IMR-90 (cell line): ENCODE measurements at regions not wholly inside any gene's neighbourhood (a gene's known extent, or its start where the extent isn't known, plus 50 kb on each side); places are given as distances from the start of the nearest gene placed in this dataset.

Experiments used
- ATAC-seq: fragments of 200-7000 bp; cut with Tn5 transposase; 2 replicates; pipeline ENCODE4 v1.9.1; 2020; ENCODE audit warnings: low read depth, mild to moderate bottlenecking, moderate library complexity
- BruUV-seq: library from RNA; stranded (reverse); fragments of 400-500 nt; replicated peaks from 2 replicates; lab custom pipeline; 2021; lab: Mats Ljungman, UMichigan
- CTCF ChIA-PET: fragments of 300-600 bp; formaldehyde crosslinking; extraction: SDS; loops from one replicate; lab custom pipeline; 2021; ENCODE audit warnings: antibody characterized with exemption; lab: Yijun Ruan, JAX
- POLR2A ChIA-PET: fragments of 300-600 bp; sonication (Branson Sonifier 250); formaldehyde crosslinking; loops from one replicate; lab custom pipeline; 2022; ENCODE audit warnings: antibody characterized with exemption; ENCODE audit not compliant: unreplicated experiment; lab: Charles Lee
- DNase-seq: peaks from one replicate; pipeline ENCODE4 v3.0.0; 2013
- H2AFZ ChIP-seq: replicated peaks from 2 replicates; pipeline ENCODE3; 2013; ENCODE audit warnings: low read length, mild to moderate bottlenecking; ENCODE audit not compliant: poor library complexity
- H2AK5ac ChIP-seq: 2 replicates; pipeline ENCODE4 v1.6.1; 2013; ENCODE audit warnings: low read depth, low read length, inconsistent platforms
- H2AK9ac ChIP-seq: replicated peaks from 2 replicates; pipeline ENCODE3; 2013; ENCODE audit warnings: mild to moderate bottlenecking, low read depth, low read length, moderate library complexity; ENCODE audit not compliant: poor library complexity
- H2BK120ac ChIP-seq: 2 replicates; pipeline ENCODE4 v1.6.1; 2013; ENCODE audit warnings: low read depth, low read length, inconsistent platforms
- H2BK15ac ChIP-seq: 3 replicates; pipeline ENCODE4 v1.6.1; 2013; ENCODE audit warnings: low read depth, low read length, inconsistent platforms
- H2BK20ac ChIP-seq: 2 replicates; pipeline ENCODE4 v1.6.1; 2013; ENCODE audit warnings: low read depth, mild to moderate bottlenecking, inconsistent platforms, low read length, moderate library complexity
- H2BK5ac ChIP-seq: 2 replicates; pipeline ENCODE4 v1.6.1; 2013; ENCODE audit warnings: mild to moderate bottlenecking, low read depth, low read length, inconsistent platforms; ENCODE audit not compliant: poor library complexity, severe bottlenecking
- H3K14ac ChIP-seq: replicated peaks from 2 replicates; pipeline ENCODE4 v1.6.1; 2013; ENCODE audit warnings: low read depth, low read length, inconsistent platforms
- H3K18ac ChIP-seq: 2 replicates; pipeline ENCODE4 v1.6.1; 2013; ENCODE audit warnings: low read depth, low read length, control low read depth
- H3K23ac ChIP-seq: 2 replicates; pipeline ENCODE4 v1.6.1; 2013; ENCODE audit warnings: low read depth, low read length, inconsistent platforms
- H3K27ac ChIP-seq: 2 replicates; pipeline ENCODE4 v1.5.1; 2013; ENCODE audit warnings: mild to moderate bottlenecking, control low read depth, low read length; ENCODE audit not compliant: insufficient read depth
- H3K27me3 ChIP-seq: 2 replicates; pipeline ENCODE4 v1.6.1; 2013; ENCODE audit warnings: low read length; ENCODE audit not compliant: control insufficient read depth, insufficient read depth
- H3K36me3 ChIP-seq: 2 replicates; pipeline ENCODE4 v1.6.1; 2013; ENCODE audit warnings: low read length, mixed read lengths; ENCODE audit not compliant: control insufficient read depth, insufficient read depth
- H3K4ac ChIP-seq: 2 replicates; pipeline ENCODE4 v1.6.1; 2013; ENCODE audit warnings: low read depth, low read length, inconsistent platforms
- H3K4me1 ChIP-seq: 2 replicates; pipeline ENCODE4 v1.6.1; 2013; ENCODE audit warnings: low read length, mixed read lengths; ENCODE audit not compliant: control insufficient read depth, insufficient read depth
- H3K4me2 ChIP-seq: 2 replicates; pipeline ENCODE4 v1.6.1; 2013; ENCODE audit warnings: low read depth, mild to moderate bottlenecking, control low read depth, low read length, moderate library complexity
- H3K4me3 ChIP-seq: 2 replicates; pipeline ENCODE4 v1.5.1; 2013; ENCODE audit warnings: low read depth, mild to moderate bottlenecking, control low read depth, low read length, moderate library complexity; ENCODE audit not compliant: insufficient read depth
- H3K56ac ChIP-seq: 2 replicates; pipeline ENCODE4 v1.6.1; 2013; ENCODE audit warnings: low read length, inconsistent platforms; ENCODE audit not compliant: insufficient read depth; ENCODE audit errors: extremely low read depth
- H3K79me1 ChIP-seq, 2 experiments: 2 replicates each; pipeline ENCODE4 v1.6.1; 2013; ENCODE audit warnings: low read length in 2 of 2, inconsistent platforms in 1 of 2, low read depth in 1 of 2
- H3K9ac ChIP-seq: 2 replicates; pipeline ENCODE4 v1.6.1; 2013; ENCODE audit warnings: low read depth, low read length, control low read depth
- H3K9me1 ChIP-seq: 2 replicates; pipeline ENCODE4 v1.6.1; 2013; ENCODE audit warnings: low read length, inconsistent platforms; ENCODE audit not compliant: insufficient read depth
- H3K9me3 ChIP-seq: 2 replicates; pipeline ENCODE4 v1.6.1; 2013; ENCODE audit warnings: low read length; ENCODE audit not compliant: control insufficient read depth, insufficient read depth
- H4K20me1 ChIP-seq: 2 replicates; pipeline ENCODE4 v1.6.1; 2013; ENCODE audit warnings: low read length, inconsistent platforms; ENCODE audit not compliant: insufficient read depth
- H4K5ac ChIP-seq: 2 replicates; pipeline ENCODE4 v1.6.1; 2013; ENCODE audit warnings: mild to moderate bottlenecking, low read depth, low read length, control low read depth
- H4K8ac ChIP-seq, 2 experiments: 2 replicates each; pipeline ENCODE4 v1.6.1; 2013; ENCODE audit warnings: low read depth in 2 of 2, low read length in 2 of 2, control low read depth in 1 of 2, inconsistent platforms in 1 of 2
- H4K91ac ChIP-seq: 2 replicates; pipeline ENCODE4 v1.6.1; 2013; ENCODE audit warnings: low read depth, low read length, inconsistent platforms; ENCODE audit not compliant: insufficient read depth
- BHLHE40 ChIP-seq: fragments of 150-350 bp; IDR thresholded peaks from 2 replicates; pipeline ENCODE4 v1.6.1; 2016; ENCODE audit warnings: mild to moderate bottlenecking, low read depth, low read length
- CEBPB ChIP-seq: IDR thresholded peaks from 2 replicates; pipeline ENCODE4 v1.6.1; 2012; ENCODE audit warnings: low read depth, low read length, improper control_type of control experiment
- CTCF ChIP-seq: conservative IDR thresholded peaks from 2 replicates; pipeline ENCODE4 v1.5.1; 2012; ENCODE audit warnings: mild to moderate bottlenecking, low read depth, low read length, improper control_type of control experiment
- ELK1 ChIP-seq: fragments of 150-350 bp; IDR thresholded peaks from 2 replicates; pipeline ENCODE4 v1.6.1; 2016; ENCODE audit warnings: low read depth, mild to moderate bottlenecking, low read length, moderate library complexity, borderline replicate concordance
- NFE2L2 ChIP-seq: fragments of 150-350 bp; IDR thresholded peaks from 2 replicates; pipeline ENCODE4 v1.6.1; 2016; ENCODE audit warnings: low read depth, mild to moderate bottlenecking, low read length
- POLR2A ChIP-seq: IDR thresholded peaks from 2 replicates; pipeline ENCODE4 v1.6.1; 2012; ENCODE audit warnings: mild to moderate bottlenecking, low read depth, low read length
- RCOR1 ChIP-seq: IDR thresholded peaks from 2 replicates; pipeline ENCODE4 v1.6.1; 2012; ENCODE audit warnings: mild to moderate bottlenecking, low read length, improper control_type of control experiment; ENCODE audit not compliant: insufficient replicate concordance
- RFX5 ChIP-seq: IDR thresholded peaks from 2 replicates; pipeline ENCODE4 v1.8.0; 2012; ENCODE audit warnings: low read depth, mild to moderate bottlenecking, low read length, moderate library complexity
- SMC3 ChIP-seq: fragments of 150-350 bp; IDR thresholded peaks from 2 replicates; pipeline ENCODE4 v1.6.1; 2016; ENCODE audit warnings: low read depth, mild to moderate bottlenecking, antibody characterized with exemption, low read length, moderate library complexity
- WGBS, 2 experiments: methylation state at CpG; one replicate each; pipeline versions ENCODE4 v1.1.5 to v1.1.7; 2013; ENCODE audit warnings: missing lambda C conversion rate in 2 of 2; ENCODE audit not compliant: insufficient read length in 1 of 2; ENCODE audit errors: extremely low coverage in 2 of 2; 5-methylcytosine and 5-hydroxymethylcytosine counted together
- dilution Hi-C: fragments of 300-500 bp; cut with HindIII; formaldehyde crosslinking; loops from one replicate; pipeline ENCODE4 v1.14.3; 2018; ENCODE audit warnings: low sequenced_read_pairs; ENCODE audit not compliant: unreplicated experiment
- in situ Hi-C: fragments of 300-500 bp; cut with MboI; formaldehyde crosslinking; loops from 3 replicates; pipeline ENCODE4 v1.14.3; 2019; ENCODE audit warnings: low sequenced_read_pairs, inconsistent platforms, mixed read lengths
- intact Hi-C: fragments of 100-400 bp; cut with micrococcal nuclease; formaldehyde crosslinking; loops from 2 replicates; pipeline ENCODE4 v1.10.0; 2022

DNA sequence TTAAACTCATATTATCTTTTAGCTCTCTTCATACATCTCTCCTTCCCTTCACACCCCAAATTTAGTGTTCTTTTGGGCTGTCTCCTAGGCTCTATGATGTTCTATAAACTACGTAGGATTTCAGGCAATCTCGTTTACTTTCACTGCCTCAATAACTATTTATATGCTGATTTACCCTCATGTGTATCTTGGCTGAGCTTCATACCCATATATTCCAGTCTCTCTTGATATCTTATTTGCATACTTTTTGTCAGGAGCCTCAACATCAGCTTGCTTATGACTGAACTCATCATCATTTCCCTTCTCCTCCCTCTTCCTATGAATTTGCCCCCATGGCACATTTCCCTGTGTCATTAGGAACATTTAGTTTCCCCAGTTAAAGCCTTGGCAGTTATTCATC, 262.1 kb upstream of the FBXO33 start:
- no CpG with 5 or more reads among the region's 2 CpGs for WGBS, 2 experiments
- in situ Hi-C loops = no loop called here
- Histone ChIP-seq H2AK5ac (no peak overlapping the region), H3K23ac (no peak overlapping the region), H3K9me3 (peaks cover 4% of the 10 kb centered on the region), H3K27me3 (no peaks in the 10 kb centered on the region), H3K27ac (no peak overlapping the region), H2AK9ac (no peak overlapping the region), H3K36me3 (no peaks in the 10 kb centered on the region), H2BK15ac (no peak overlapping the region), H3K56ac (no peak overlapping the region), H3K18ac (no peak overlapping the region), H3K4me3 (no peak overlapping the region), H3K4ac (no peak overlapping the region), H3K9ac (no peak overlapping the region), H4K5ac (no peak overlapping the region), H3K4me1 (no peaks in the 10 kb centered on the region), H2BK5ac (no peak overlapping the region), H4K20me1 (no peaks in the 10 kb centered on the region), H4K91ac (no peak overlapping the region), H3K14ac (no peak overlapping the region), H3K79me1 (no peaks in the 10 kb centered on the region), H4K8ac (no peak overlapping the region), H2BK20ac (no peak overlapping the region), H3K9me1 (no peaks in the 10 kb centered on the region), H3K4me2 (no peak overlapping the region), H2AFZ (no peak overlapping the region), H2BK120ac (no peak overlapping the region)
- dilution Hi-C loops = no loop called here
- TF ChIP-seq ELK1 (no peak), SMC3 (no peak), CTCF (no peak), BHLHE40 (no peak), CEBPB (no peak), POLR2A (no peak), RCOR1 (no peak), NFE2L2 (no peak), RFX5 (no peak)
- ATAC-seq (no peak), DNase-seq (no peak)
- intact Hi-C loops = no loop called here
- POLR2A ChIA-PET = no interaction called here
- BruUV-seq = no TSS peak
- CTCF ChIA-PET = no interaction called here
